SK-N-SH treated with all-trans-retinoic acid at 6 μM for 48 hours (cell line): ENCODE measurements at regions not wholly inside any gene's neighbourhood (a gene's known extent, or its start where the extent isn't known, plus 50 kb on each side); places are given as distances from the start of the nearest gene placed in this dataset.

Source experiments
- CSDC2 ChIP-seq: fragments of 250-450 bp; sonication (Bioruptor Pico); IDR thresholded peaks from 2 replicates; pipeline ENCODE4 v1.5.0; 2020; ENCODE audit warnings: mild to moderate bottlenecking, moderate library complexity
- CSRNP3 ChIP-seq: fragments of 250-450 bp; sonication (Bioruptor Pico); IDR thresholded peaks from 2 replicates; pipeline ENCODE4 v1.5.1; 2021; ENCODE audit warnings: mild to moderate bottlenecking, moderate library complexity
- PATZ1 ChIP-seq: fragments of 250-450 bp; sonication (Bioruptor Pico); IDR thresholded peaks from 2 replicates; pipeline ENCODE4 v1.8.0; 2020; ENCODE audit warnings: mild to moderate bottlenecking, moderate library complexity, borderline replicate concordance
- POU6F1 ChIP-seq: fragments of 250-450 bp; sonication (Bioruptor Pico); IDR thresholded peaks from 2 replicates; pipeline ENCODE4 v1.8.0; 2021; ENCODE audit warnings: low read depth, mild to moderate bottlenecking, moderate library complexity, borderline replicate concordance
- TOX ChIP-seq: fragments of 250-450 bp; sonication (Bioruptor Pico); IDR thresholded peaks from 2 replicates; pipeline ENCODE4 v1.8.0; 2021; ENCODE audit warnings: mild to moderate bottlenecking, moderate library complexity, borderline replicate concordance

- TF ChIP-seq CSDC2 (CRISPR knock-in tag) = no peak
- no peak for TF ChIP-seq CSRNP3 (CRISPR knock-in tag)
- peak; percentile 81; the same call in 1 of the 2 replicates for TF ChIP-seq PATZ1 (CRISPR knock-in tag)
- TF ChIP-seq TOX (CRISPR knock-in tag) = no peak
- no peak for TF ChIP-seq POU6F1
Observed at GRCh38 chr5:153900703-153901395, 137.9 kb downstream of the FAM114A2 start.
